Upper lobe of right lung (tissue), 1 donor: ENCODE measurements at regions not wholly inside any gene's neighbourhood (a gene's known extent, or its start where the extent isn't known, plus 50 kb on each side); places are given as distances from the start of the nearest gene placed in this dataset.

Experiments
- ATAC-seq: fragments of 200-7000 bp; cut with Tn5 transposase; one replicate; pipeline ENCODE4 v1.9.1; 2020; ENCODE audit warnings: mild to moderate bottlenecking, moderate library complexity
- DNase-seq: peaks from one replicate; pipeline ENCODE4 v3.0.0-alpha.2; 2020
- H3K27ac ChIP-seq: fragments of 200-600 bp; one replicate; pipeline ENCODE4 v1.8.0; 2022
- H3K27me3 ChIP-seq: fragments of 200-600 bp; one replicate; pipeline ENCODE4 v1.8.0; 2022; ENCODE audit warnings: mild to moderate bottlenecking
- H3K36me3 ChIP-seq: fragments of 200-600 bp; one replicate; pipeline ENCODE4 v1.8.0; 2022
- H3K4me1 ChIP-seq: fragments of 200-600 bp; one replicate; pipeline ENCODE4 v1.8.0; 2022
- H3K4me3 ChIP-seq: fragments of 200-600 bp; one replicate; pipeline ENCODE4 v1.8.0; 2022; ENCODE audit warnings: mild to moderate bottlenecking
- H3K9me3 ChIP-seq: fragments of 200-600 bp; one replicate; pipeline ENCODE4 v1.8.0; 2022
- CTCF ChIP-seq: fragments of 200-600 bp; IDR thresholded peaks from one replicate; pipeline ENCODE4 v1.8.0; 2022; ENCODE audit warnings: antibody characterized with exemption
- intact Hi-C: fragments of 100-400 bp; cut with DNase I; formaldehyde crosslinking; loops from one replicate; pipeline ENCODE4 v1.11.0; 2022
- donor health status: DM: no; HTN: yes; CAD: no; lungs with severe emphysema.

- Histone ChIP-seq H3K36me3 (no peaks in the 10 kb centered on the region), H3K9me3 (no peaks in the 10 kb centered on the region), H3K27me3 (peaks cover 4% of the 10 kb centered on the region), H3K27ac (no peak overlapping the region), H3K4me1 (no peaks in the 10 kb centered on the region), H3K4me3 (no peak overlapping the region)
- no peak for TF ChIP-seq CTCF
- ATAC-seq (no peak), DNase-seq (no peak)
- intact Hi-C loops = no loop called here
Measured at GRCh38 chr21:41622831-41623548, 115.0 kb upstream of the TMPRSS2 start.

- H3K36me3 ChIP-seq = no peaks in the 10 kb centered on the region
- peaks cover 4% of the 10 kb centered on the region for H3K27me3 ChIP-seq
- H3K4me3 ChIP-seq = no peak overlapping the region
- peak overlapping the region; percentile 45 for H3K27ac ChIP-seq
- no peaks in the 10 kb centered on the region for H3K9me3 ChIP-seq
- no peaks in the 10 kb centered on the region for H3K4me1 ChIP-seq
- DNase-seq (peak; percentile 23), ATAC-seq (no peak)
- intact Hi-C loops = no loop called here
- no peak for TF ChIP-seq CTCF
Measured at GRCh38 chr21:41622201-41622600, 114.2 kb upstream of the TMPRSS2 start.

GRCh38 chr21:41621513-41621912, 113.6 kb upstream of the TMPRSS2 start:
- H3K36me3 ChIP-seq = no peaks in the 10 kb centered on the region
- DNase-seq = no peak
- no peaks in the 10 kb centered on the region for H3K9me3 ChIP-seq
- H3K4me3 ChIP-seq = no peak overlapping the region
- H3K27me3 ChIP-seq = no peaks in the 10 kb centered on the region
- H3K4me1 ChIP-seq = peaks cover 1% of the 10 kb centered on the region
- intact Hi-C loops = no loop called here
- peak overlapping the region; percentile 45 for H3K27ac ChIP-seq
- ATAC-seq = no peak
- no peak for TF ChIP-seq CTCF

- Histone ChIP-seq H3K27ac (no peak overlapping the region), H3K36me3 (no peaks in the 10 kb centered on the region), H3K4me3 (no peak overlapping the region), H3K9me3 (no peaks in the 10 kb centered on the region), H3K4me1 (peaks cover 7% of the 10 kb centered on the region), H3K27me3 (no peaks in the 10 kb centered on the region)
- DNase-seq (no peak), ATAC-seq (no peak)
- no peak for TF ChIP-seq CTCF
- intact Hi-C loops = no loop called here
Measured at GRCh38 chr21:41620982-41621381, 113.0 kb upstream of the TMPRSS2 start.

GRCh38 chr21:41620541-41620940, 112.6 kb upstream of the TMPRSS2 start:
- no peak overlapping the region for H3K27ac ChIP-seq

More at GRCh38 chr21:41620541-41620940, 112.6 kb upstream of the TMPRSS2 start:
- Histone ChIP-seq H3K4me3 (no peak overlapping the region), H3K27me3 (no peaks in the 10 kb centered on the region), H3K36me3 (no peaks in the 10 kb centered on the region), H3K9me3 (no peaks in the 10 kb centered on the region), H3K4me1 (peaks cover 9% of the 10 kb centered on the region)
- DNase-seq = peak; percentile 51
- ATAC-seq = no peak
- no peak for TF ChIP-seq CTCF
- intact Hi-C loops = no loop called here
